Endothelial cell (in vitro differentiated cells): ENCODE measurements at regions not wholly inside any gene's neighbourhood (a gene's known extent, or its start where the extent isn't known, plus 50 kb on each side); places are given as distances from the start of the nearest gene placed in this dataset.
"Not testable (repeated sequence)": the region's sequence is repeated elsewhere in the genome, so short reads cannot be mapped to it uniquely, and the experiment has no call there.

Experiments used
- DNase-seq: peaks from one replicate; pipeline ENCODE4 v3.0.0; 2021; ENCODE audit warnings: low spot score
- H3K27ac Mint-ChIP-seq: one replicate; pipeline ENCODE4 v1.8.0; 2021; ENCODE audit warnings: mixed read lengths, inconsistent platforms; ENCODE audit not compliant: unreplicated experiment
- H3K27me3 Mint-ChIP-seq: one replicate; pipeline ENCODE4 v1.8.0; 2021; ENCODE audit warnings: mild to moderate bottlenecking, moderate library complexity, mixed read lengths, inconsistent platforms; ENCODE audit not compliant: unreplicated experiment
- H3K36me3 Mint-ChIP-seq: one replicate; pipeline ENCODE4 v1.8.0; 2021; ENCODE audit warnings: mild to moderate bottlenecking, low read depth, mixed read lengths, inconsistent platforms; ENCODE audit not compliant: unreplicated experiment
- H3K4me1 Mint-ChIP-seq: one replicate; pipeline ENCODE4 v1.8.0; 2021; ENCODE audit warnings: mild to moderate bottlenecking, mixed read lengths, inconsistent platforms; ENCODE audit not compliant: unreplicated experiment
- H3K4me3 Mint-ChIP-seq: one replicate; pipeline ENCODE4 v1.8.0; 2021; ENCODE audit warnings: mild to moderate bottlenecking, mixed read lengths, inconsistent platforms; ENCODE audit not compliant: unreplicated experiment
- H3K9me3 Mint-ChIP-seq: one replicate; pipeline ENCODE4 v1.8.0; 2021; ENCODE audit warnings: mixed read lengths, inconsistent platforms; ENCODE audit not compliant: unreplicated experiment
- CTCF ChIP-seq: fragments of 200-600 bp; sonication (generic); IDR thresholded peaks from one replicate; pipeline ENCODE4 v1.5.0; 2021; ENCODE audit warnings: antibody characterized with exemption; ENCODE audit not compliant: unreplicated experiment

GRCh38 chr2:42999391-42999841, 207.0 kb upstream of the HAAO start:
- Mint-ChIP-seq H3K27me3 (peaks cover 5% of the 10 kb centered on the region), H3K4me1 (peaks cover 4% of the 10 kb centered on the region), H3K4me3 (no peak overlapping the region), H3K9me3 (no peaks in the 10 kb centered on the region), H3K27ac (no peak overlapping the region), H3K36me3 (peaks cover 5% of the 10 kb centered on the region)
- no peak for TF ChIP-seq CTCF
- no peak for DNase-seq

GRCh38 chr2:42998721-42999120, 206.3 kb upstream of the HAAO start:
- H3K27ac Mint-ChIP-seq, result no peak overlapping the region
- no peaks in the 10 kb centered on the region for H3K9me3 Mint-ChIP-seq
- TF ChIP-seq CTCF, result no peak
- no peak overlapping the region for H3K4me3 Mint-ChIP-seq
- H3K4me1 Mint-ChIP-seq, result peaks cover 4% of the 10 kb centered on the region
- DNase-seq, result no peak
- H3K36me3 Mint-ChIP-seq, result peaks cover 5% of the 10 kb centered on the region
- peaks cover 5% of the 10 kb centered on the region for H3K27me3 Mint-ChIP-seq

GRCh38 chr2:42996528-42996927, 204.1 kb upstream of the HAAO start:
- Mint-ChIP-seq H3K4me1 (peaks cover 4% of the 10 kb centered on the region), H3K9me3 (no peaks in the 10 kb centered on the region), H3K27me3 (peaks cover 5% of the 10 kb centered on the region), H3K27ac (no peak overlapping the region), H3K36me3 (peaks cover 5% of the 10 kb centered on the region), H3K4me3 (no peak overlapping the region)
- no peak for DNase-seq
- TF ChIP-seq CTCF, result no peak

GRCh38 chr2:42995752-42996422, 203.5 kb upstream of the HAAO start:
- H3K9me3 Mint-ChIP-seq, result no peaks in the 10 kb centered on the region
- no peak overlapping the region for H3K27ac Mint-ChIP-seq
- peaks cover 4% of the 10 kb centered on the region for H3K4me1 Mint-ChIP-seq
- H3K36me3 Mint-ChIP-seq, result peaks cover under 1% of the 10 kb centered on the region
- DNase-seq, result no peak
- no peak for TF ChIP-seq CTCF
- peaks cover 1% of the 10 kb centered on the region for H3K27me3 Mint-ChIP-seq
- H3K4me3 Mint-ChIP-seq, result no peak overlapping the region

GRCh38 chr2:42989283-42990081, 197.1 kb upstream of the HAAO start:
- H3K27ac Mint-ChIP-seq, H3K9me3 Mint-ChIP-seq, H3K4me1 Mint-ChIP-seq, H3K4me3 Mint-ChIP-seq, DNase-seq, H3K27me3 Mint-ChIP-seq, H3K36me3 Mint-ChIP-seq: not testable (repeated sequence)

- not testable (repeated sequence) for H3K27ac Mint-ChIP-seq, DNase-seq, H3K36me3 Mint-ChIP-seq, H3K9me3 Mint-ChIP-seq, H3K27me3 Mint-ChIP-seq, H3K4me3 Mint-ChIP-seq
- H3K4me1 Mint-ChIP-seq, result peaks cover 12% of the 10 kb centered on the region
Observed at GRCh38 chr2:42988055-42988454, 195.7 kb upstream of the HAAO start.
